RWPE2 (cell line): ENCODE measurements at regions not wholly inside any gene's neighbourhood (a gene's known extent, or its start where the extent isn't known, plus 50 kb on each side); places are given as distances from the start of the nearest gene placed in this dataset.

ENCODE experiments used
- ATAC-seq: fragments of 200-7000 bp; cut with Tn5 transposase; 3 replicates; pipeline ENCODE4 v1.9.1; 2021; ENCODE audit warnings: low read depth
- DNase-seq: peaks from one replicate; pipeline ENCODE4 v3.0.0-alpha.2; 2020; ENCODE audit warnings: low spot score
- H3K27ac ChIP-seq: fragments of 450-650 bp; 2 replicates; pipeline ENCODE4 v1.5.1; 2017; ENCODE audit warnings: mild to moderate bottlenecking; ENCODE audit not compliant: poor library complexity, severe bottlenecking
- H3K27me3 ChIP-seq: fragments of 250-450 bp; sonication (Bioruptor Pico); 2 replicates; pipeline ENCODE4 v1.5.1; 2021; ENCODE audit warnings: mild to moderate bottlenecking, moderate library complexity; ENCODE audit not compliant: insufficient read depth, poor library complexity, severe bottlenecking
- H3K36me3 ChIP-seq: fragments of 250-450 bp; sonication (Bioruptor Pico); 2 replicates; pipeline ENCODE4 v1.5.1; 2020; ENCODE audit warnings: low read depth, mild to moderate bottlenecking, moderate library complexity
- H3K4me1 ChIP-seq: fragments of 250-450 bp; sonication (Bioruptor Pico); 2 replicates; pipeline ENCODE4 v1.5.1; 2021; ENCODE audit warnings: mild to moderate bottlenecking, moderate library complexity; ENCODE audit not compliant: insufficient read depth, poor library complexity, severe bottlenecking
- H3K4me3 ChIP-seq: fragments of 250-450 bp; sonication (Bioruptor Pico); 2 replicates; pipeline ENCODE4 v1.5.1; 2021; ENCODE audit warnings: mild to moderate bottlenecking, moderate library complexity; ENCODE audit not compliant: severe bottlenecking
- H3K9me3 ChIP-seq: fragments of 250-450 bp; sonication (Bioruptor Pico); 2 replicates; pipeline ENCODE4 v1.5.1; 2021; ENCODE audit warnings: mild to moderate bottlenecking, moderate library complexity; ENCODE audit not compliant: severe bottlenecking
- CTCF ChIP-seq: fragments of 450-650 bp; IDR thresholded peaks from one replicate; pipeline ENCODE4 v1.5.1; 2017; ENCODE audit warnings: mild to moderate bottlenecking, moderate library complexity; ENCODE audit not compliant: poor library complexity, severe bottlenecking

GRCh38 chr18:41165625-41166024, 789.4 kb upstream of the PIK3C3 start:
- H3K36me3 ChIP-seq: no peaks in the 10 kb centered on the region
- H3K9me3 ChIP-seq: no peaks in the 10 kb centered on the region
- H3K4me3 ChIP-seq: no peak overlapping the region
- H3K4me1 ChIP-seq: no peaks in the 10 kb centered on the region
- DNase-seq: no peak
- TF ChIP-seq CTCF: no peak
- ATAC-seq: no peak
- H3K27ac ChIP-seq: no peak overlapping the region
- H3K27me3 ChIP-seq: no peaks in the 10 kb centered on the region

- no peak for ATAC-seq
- Histone ChIP-seq H3K4me3 (no peak overlapping the region), H3K36me3 (no peaks in the 10 kb centered on the region), H3K27me3 (no peaks in the 10 kb centered on the region), H3K9me3 (no peaks in the 10 kb centered on the region), H3K4me1 (no peaks in the 10 kb centered on the region), H3K27ac (no peak overlapping the region)
- DNase-seq: no peak
- no peak for TF ChIP-seq CTCF
Measured at GRCh38 chr18:41162781-41163180, 792.3 kb upstream of the PIK3C3 start.

GRCh38 chr18:41162191-41162590, 792.8 kb upstream of the PIK3C3 start:
- no peak for TF ChIP-seq CTCF
- no peaks in the 10 kb centered on the region for H3K36me3 ChIP-seq
- H3K27me3 ChIP-seq: no peaks in the 10 kb centered on the region
- DNase-seq (no peak), ATAC-seq (no peak)
- H3K4me1 ChIP-seq: no peaks in the 10 kb centered on the region
- no peak overlapping the region for H3K4me3 ChIP-seq
- H3K27ac ChIP-seq: no peak overlapping the region
- H3K9me3 ChIP-seq: no peaks in the 10 kb centered on the region

- ATAC-seq (no peak), DNase-seq (no peak)
- no peaks in the 10 kb centered on the region for H3K36me3 ChIP-seq
- H3K27me3 ChIP-seq: no peaks in the 10 kb centered on the region
- H3K9me3 ChIP-seq: no peaks in the 10 kb centered on the region
- TF ChIP-seq CTCF: no peak
- H3K4me1 ChIP-seq: peaks cover 8% of the 10 kb centered on the region
- no peak overlapping the region for H3K27ac ChIP-seq
- H3K4me3 ChIP-seq: no peak overlapping the region
Measured at GRCh38 chr18:41155910-41156851, 798.9 kb upstream of the PIK3C3 start.

GRCh38 chr18:41155025-41155424, 800.0 kb upstream of the PIK3C3 start:
- ATAC-seq (no peak), DNase-seq (no peak)
- Histone ChIP-seq H3K9me3 (no peaks in the 10 kb centered on the region), H3K36me3 (no peaks in the 10 kb centered on the region), H3K27ac (no peak overlapping the region), H3K27me3 (no peaks in the 10 kb centered on the region), H3K4me1 (peaks cover 11% of the 10 kb centered on the region), H3K4me3 (no peak overlapping the region)
- TF ChIP-seq CTCF: no peak
